ENCODE measurements at regions not wholly inside any gene's neighbourhood (a gene's known extent, or its start where the extent isn't known, plus 50 kb on each side); places are given as distances from the start of the nearest gene placed in this dataset.

- Histone ChIP-seq H3K79me2 (ENCODE audit: insufficient read depth) (no peaks in the 10 kb centered on the region), H3K9me2 (no peaks in the 10 kb centered on the region), H3K9ac (no peak overlapping the region), H3K4me1 (ENCODE audit: control insufficient read depth in 1 of 2, insufficient read depth in 2 of 2, low read depth in 1 of 2, low read length in 1 of 2) (peaks cover 0 to 14% of the 10 kb centered on the region in 2 experiments; a peak in 1 of 4 replicates), H3K4me2 (no peak overlapping the region), H4K20me1 (ENCODE audit: insufficient read depth) (no peaks in the 10 kb centered on the region), H3F3A (replicated peaks; ENCODE audit: insufficient read depth) (no peaks in the 10 kb centered on the region), H3K4me3 (ENCODE audit: low read depth in 2 of 2, low read length in 1 of 2) (no peak overlapping the region), H3K27me3 (ENCODE audit: insufficient read depth) (no peaks in the 10 kb centered on the region), H2AFZ (ENCODE audit: low read depth) (no peak overlapping the region), H3K36me3 (replicated peaks in 1 of 2; ENCODE audit: control insufficient read depth in 1 of 2, insufficient read depth in 2 of 2, low read length in 1 of 2) (no peaks in the 10 kb centered on the region), H3K27ac (ENCODE audit: low read depth in 2 of 2, low read length in 1 of 2) (no peak overlapping the region), H3K9me3 (no peaks in the 10 kb centered on the region)
- ChIA-PET CTCF (no interaction called here), POLR2A (no interaction called here)
- no peak for TF ChIP-seq TEAD4 (IDR thresholded peaks at IDR 0.05; ENCODE audit: borderline replicate concordance, insufficient read depth)
- no peak for TF ChIP-seq ELF1 (IDR thresholded peaks at IDR 0.05)
- no peak for TF ChIP-seq RCOR1 (IDR thresholded peaks at IDR 0.05; ENCODE audit: low read length)
- TF ChIP-seq JUND (IDR thresholded peaks at IDR 0.05) = no peak
- no peak for TF ChIP-seq CHD2 (IDR thresholded peaks at IDR 0.05; ENCODE audit: low read length, partially characterized antibody)
- TF ChIP-seq ZBTB33 (IDR thresholded peaks at IDR 0.05; ENCODE audit: borderline replicate concordance, low read depth) = no peak
- no peak for TF ChIP-seq USF1 (IDR thresholded peaks at IDR 0.05; ENCODE audit: borderline replicate concordance, low read depth)
- TF ChIP-seq NRF1 (IDR thresholded peaks at IDR 0.05; ENCODE audit: low read depth, low read length) = no peak
- TF ChIP-seq SIN3A (IDR thresholded peaks at IDR 0.05; ENCODE audit: borderline replicate concordance, low read depth, low read length) = no peak
- no peak for DNase-seq
- 89% methylated on average over 7 of the region's 7 CpGs for WGBS (ENCODE audit: low lambda C conversion rate)
Measured at GRCh38 chr4:98747393-98748091, 89.1 kb upstream of the TSPAN5 start.

- no peak overlapping the region for H3K27ac ChIP-seq (ENCODE audit: low read depth in 2 of 2, low read length in 1 of 2)
- H3K4me2 ChIP-seq = no peak overlapping the region
- no peaks in the 10 kb centered on the region for H3K9me2 ChIP-seq
- H4K20me1 ChIP-seq (ENCODE audit: insufficient read depth) = no peaks in the 10 kb centered on the region
- no peak overlapping the region for H3K4me3 ChIP-seq (ENCODE audit: low read depth in 2 of 2, low read length in 1 of 2)
- no peak overlapping the region for H2AFZ ChIP-seq (ENCODE audit: low read depth)
- no peaks in the 10 kb centered on the region for H3K36me3 ChIP-seq (replicated peaks in 1 of 2; ENCODE audit: control insufficient read depth in 1 of 2, insufficient read depth in 2 of 2, low read length in 1 of 2)
- no peak for DNase-seq
- H3F3A ChIP-seq (replicated peaks; ENCODE audit: insufficient read depth) = no peaks in the 10 kb centered on the region
- H3K4me1 ChIP-seq (ENCODE audit: control insufficient read depth in 1 of 2, insufficient read depth in 2 of 2, low read depth in 1 of 2, low read length in 1 of 2) = peaks cover 0 to 14% of the 10 kb centered on the region in 2 experiments; a peak in 1 of 4 replicates
- CTCF ChIA-PET = no interaction called here
- H3K9ac ChIP-seq = no peak overlapping the region
- no peak for TF ChIP-seq NRF1 (IDR thresholded peaks at IDR 0.05; ENCODE audit: low read depth, low read length)
- no peaks in the 10 kb centered on the region for H3K27me3 ChIP-seq (ENCODE audit: insufficient read depth)
- H3K9me3 ChIP-seq = no peaks in the 10 kb centered on the region
- WGBS (ENCODE audit: low lambda C conversion rate) = 73% methylated on average over 4 of the region's 4 CpGs
- no peaks in the 10 kb centered on the region for H3K79me2 ChIP-seq (ENCODE audit: insufficient read depth)
- POLR2A ChIA-PET = no interaction called here
Measured at GRCh38 chr4:98746936-98747335, 88.5 kb upstream of the TSPAN5 start.

Data from SK-N-SH (cell line).